Epithelial cell of esophagus (primary cell): ENCODE measurements at regions not wholly inside any gene's neighbourhood (a gene's known extent, or its start where the extent isn't known, plus 50 kb on each side); places are given as distances from the start of the nearest gene placed in this dataset.
"Not testable (repeated sequence)": the region's sequence is repeated elsewhere in the genome, so short reads cannot be mapped to it uniquely, and the experiment has no call there.

Experiments
- DNase-seq: peaks from one replicate; pipeline ENCODE4 v3.0.0; 2010; ENCODE audit warnings: low read depth
- H3K4me3 ChIP-seq: 2 replicates; pipeline ENCODE4 v1.5.1; 2011; ENCODE audit warnings: mild to moderate bottlenecking, low read length, control low read depth
- TF ChIP-seq, protein P1 (sequence below): IDR thresholded peaks from 2 replicates; pipeline ENCODE4 v1.5.1; 2011; ENCODE audit warnings: low read depth, mild to moderate bottlenecking, low read length, control low read depth, inconsistent platforms; ENCODE audit not compliant: insufficient read depth; ENCODE audit errors: missing control alignments

DNA sequence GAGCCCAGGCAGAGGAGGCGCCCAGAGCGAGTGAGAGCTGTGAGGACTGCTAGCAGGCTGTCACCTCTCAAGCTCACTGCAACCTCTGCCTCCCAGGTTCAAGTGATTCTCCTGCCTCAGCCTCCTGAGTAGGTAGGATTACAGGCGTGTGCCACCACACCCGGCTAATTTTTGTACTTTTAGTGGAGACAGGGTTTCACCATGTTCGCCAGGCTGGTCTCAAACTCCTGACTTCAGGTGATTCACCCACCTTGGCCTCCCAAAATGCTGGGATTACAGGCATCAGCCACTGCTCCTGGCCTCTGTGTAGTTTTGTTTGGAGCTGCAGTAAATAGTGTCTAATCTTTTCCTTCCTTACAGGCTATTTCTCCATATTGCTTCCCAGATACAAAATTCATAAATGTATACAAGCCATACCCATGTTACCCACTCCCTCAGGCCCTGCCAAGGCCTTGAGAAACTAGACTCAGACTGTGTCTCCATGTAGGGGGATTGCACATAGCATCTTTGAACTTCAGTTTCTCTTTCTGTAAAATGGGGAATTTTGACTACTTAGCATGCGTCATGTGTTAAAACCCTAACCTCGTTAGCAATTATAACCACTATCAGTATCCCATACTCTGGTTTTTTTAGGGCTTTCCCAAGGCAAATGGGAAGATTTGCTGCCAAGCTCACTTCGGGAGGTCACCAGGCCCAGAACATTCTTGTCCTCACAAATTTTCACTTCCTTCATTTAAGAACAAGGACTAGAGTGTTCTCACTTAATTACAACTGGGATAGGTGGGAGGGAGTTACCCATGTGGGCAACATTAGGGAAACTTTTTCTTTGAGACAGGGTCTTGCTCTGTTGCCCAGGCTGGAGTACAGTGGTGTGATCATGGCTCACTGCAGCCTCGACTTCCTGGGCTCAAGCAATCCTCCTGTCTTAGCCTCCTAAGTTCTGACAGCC, 67.3 kb upstream of the DDR1 start:
- DNase-seq, result no peak
- TF ChIP-seq, protein P1, sequence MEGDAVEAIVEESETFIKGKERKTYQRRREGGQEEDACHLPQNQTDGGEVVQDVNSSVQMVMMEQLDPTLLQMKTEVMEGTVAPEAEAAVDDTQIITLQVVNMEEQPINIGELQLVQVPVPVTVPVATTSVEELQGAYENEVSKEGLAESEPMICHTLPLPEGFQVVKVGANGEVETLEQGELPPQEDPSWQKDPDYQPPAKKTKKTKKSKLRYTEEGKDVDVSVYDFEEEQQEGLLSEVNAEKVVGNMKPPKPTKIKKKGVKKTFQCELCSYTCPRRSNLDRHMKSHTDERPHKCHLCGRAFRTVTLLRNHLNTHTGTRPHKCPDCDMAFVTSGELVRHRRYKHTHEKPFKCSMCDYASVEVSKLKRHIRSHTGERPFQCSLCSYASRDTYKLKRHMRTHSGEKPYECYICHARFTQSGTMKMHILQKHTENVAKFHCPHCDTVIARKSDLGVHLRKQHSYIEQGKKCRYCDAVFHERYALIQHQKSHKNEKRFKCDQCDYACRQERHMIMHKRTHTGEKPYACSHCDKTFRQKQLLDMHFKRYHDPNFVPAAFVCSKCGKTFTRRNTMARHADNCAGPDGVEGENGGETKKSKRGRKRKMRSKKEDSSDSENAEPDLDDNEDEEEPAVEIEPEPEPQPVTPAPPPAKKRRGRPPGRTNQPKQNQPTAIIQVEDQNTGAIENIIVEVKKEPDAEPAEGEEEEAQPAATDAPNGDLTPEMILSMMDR, result no peak
- no peak overlapping the region for H3K4me3 ChIP-seq

DNA sequence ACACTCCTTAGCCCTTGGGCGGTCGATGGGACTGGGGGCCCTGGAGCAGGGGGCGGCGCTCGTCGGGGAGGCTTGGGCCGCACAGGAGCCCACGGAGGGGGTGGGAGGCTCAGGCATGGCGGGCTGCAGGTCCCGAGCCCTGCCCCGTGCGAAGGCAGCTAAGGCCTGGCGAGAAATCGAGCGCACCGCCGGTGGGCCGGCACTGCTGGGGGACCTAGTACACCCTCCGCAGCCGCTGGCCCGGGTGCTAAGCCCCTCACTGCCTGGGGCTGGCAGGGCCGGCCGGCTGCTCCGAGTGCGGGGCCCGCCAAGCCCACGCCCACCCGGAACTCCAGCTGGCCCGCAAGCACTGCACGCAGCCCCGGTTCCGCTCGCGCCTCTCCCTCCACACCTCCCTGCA, 68.0 kb upstream of the DDR1 start:
- H3K4me3 ChIP-seq, DNase-seq: not testable (repeated sequence)

DNA sequence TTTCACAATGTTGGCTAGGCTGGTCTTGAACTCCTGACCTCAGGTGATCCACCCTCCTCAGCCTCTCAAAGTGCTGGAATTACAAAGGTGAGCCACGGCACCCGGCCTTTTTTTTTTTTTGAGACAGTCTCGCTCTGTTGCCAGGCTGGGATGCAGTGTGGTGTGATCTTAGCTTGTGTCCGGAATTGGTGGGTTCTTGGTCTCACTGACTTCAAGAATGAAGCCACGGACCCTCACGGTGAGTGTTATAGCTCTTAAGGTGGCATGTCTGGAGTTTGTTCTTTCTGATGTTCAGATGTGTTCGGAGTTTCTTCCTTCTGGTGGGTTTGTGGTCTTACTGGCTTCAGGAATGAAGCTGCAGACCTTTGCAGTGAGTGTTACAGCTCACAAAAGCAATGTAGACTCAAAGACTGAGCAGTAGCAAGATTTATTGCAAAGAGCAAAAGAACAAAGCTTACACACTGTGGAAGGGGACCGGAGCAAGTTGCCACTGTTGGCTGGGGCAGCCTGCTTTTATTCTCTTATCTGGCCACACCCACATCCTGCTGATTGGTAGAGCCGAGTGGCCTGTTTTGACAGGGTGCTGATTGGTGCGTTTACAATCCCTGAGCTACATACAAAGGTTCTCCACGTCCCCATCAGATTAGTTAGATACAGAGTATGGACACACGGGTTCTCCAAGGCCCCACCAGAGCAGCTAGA, 69.1 kb upstream of the DDR1 start:
- not testable (repeated sequence) for H3K4me3 ChIP-seq
- DNase-seq, result peak; percentile 32

DNA sequence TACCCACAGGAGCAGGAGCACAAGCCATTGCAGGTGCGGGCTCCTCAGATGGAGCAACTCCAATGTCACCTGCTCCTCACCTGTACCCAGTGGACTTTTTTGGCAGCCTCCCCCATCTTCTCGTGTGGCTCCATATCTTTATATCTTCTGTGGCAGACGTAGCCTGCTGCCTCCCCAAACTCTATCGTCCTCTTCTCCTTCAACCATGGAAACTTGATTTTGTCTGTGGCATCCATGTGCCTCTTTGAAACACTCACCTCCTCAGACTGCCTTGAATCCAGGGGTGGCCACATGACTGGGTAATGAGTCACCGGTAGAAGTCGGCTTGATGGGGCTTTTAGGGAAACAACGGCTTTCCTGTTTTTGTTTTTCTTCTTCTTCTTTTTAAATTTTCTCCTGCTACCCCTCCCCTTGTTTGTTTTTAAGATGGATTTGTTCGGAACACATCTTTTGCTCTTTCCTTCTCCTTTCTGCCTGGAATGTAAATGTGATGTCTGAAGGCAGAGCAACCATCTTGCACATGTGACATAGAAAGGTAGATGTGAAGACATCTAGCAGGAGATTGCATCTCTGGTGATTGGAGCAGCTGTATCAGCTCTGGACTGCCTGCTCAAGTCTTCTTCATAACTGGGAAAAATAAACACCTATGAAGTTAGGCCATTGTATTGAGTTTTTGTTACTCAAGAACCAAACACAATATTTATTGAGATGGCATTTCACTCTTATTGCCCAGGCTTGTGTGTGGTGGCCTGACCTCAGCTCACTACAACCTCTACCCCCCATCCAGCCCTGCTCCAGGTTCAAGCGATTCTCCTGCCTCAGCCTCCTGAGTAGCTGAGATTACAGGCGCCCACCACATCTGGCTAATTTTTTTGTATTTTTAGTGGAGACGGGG, 69.9 kb upstream of the DDR1 start:
- TF ChIP-seq, protein P1, result no peak
- DNase-seq, result peak; percentile 91
- no peak overlapping the region for H3K4me3 ChIP-seq

DNA sequence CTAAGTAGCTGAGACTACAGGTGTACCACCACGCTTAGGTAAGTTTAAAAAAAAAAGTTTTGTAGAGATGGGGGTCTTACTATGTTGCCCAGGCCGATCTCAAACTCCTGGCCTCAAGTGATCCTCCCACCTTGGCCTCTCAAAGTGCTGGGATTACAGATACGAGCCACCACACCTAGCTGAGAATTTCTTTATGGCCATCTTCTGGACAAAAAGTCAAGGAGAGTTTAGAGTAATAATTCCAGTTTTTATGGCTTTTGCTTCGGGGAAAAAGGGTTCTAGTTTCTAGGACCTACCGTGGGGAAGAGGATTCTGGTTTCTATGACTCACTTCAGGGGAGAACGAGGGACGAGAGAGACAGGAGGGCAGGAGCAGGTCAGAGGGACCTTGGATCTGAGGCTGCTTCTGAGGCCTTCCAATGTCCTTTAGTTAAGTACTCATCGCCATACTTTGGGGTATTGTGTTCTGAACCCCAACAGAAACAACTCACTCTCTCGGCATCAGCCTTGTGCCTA, 69.3 kb upstream of the IER3 start:
- DNase-seq, result no peak
- TF ChIP-seq, protein P1, result no peak
- no peak overlapping the region for H3K4me3 ChIP-seq

DNA sequence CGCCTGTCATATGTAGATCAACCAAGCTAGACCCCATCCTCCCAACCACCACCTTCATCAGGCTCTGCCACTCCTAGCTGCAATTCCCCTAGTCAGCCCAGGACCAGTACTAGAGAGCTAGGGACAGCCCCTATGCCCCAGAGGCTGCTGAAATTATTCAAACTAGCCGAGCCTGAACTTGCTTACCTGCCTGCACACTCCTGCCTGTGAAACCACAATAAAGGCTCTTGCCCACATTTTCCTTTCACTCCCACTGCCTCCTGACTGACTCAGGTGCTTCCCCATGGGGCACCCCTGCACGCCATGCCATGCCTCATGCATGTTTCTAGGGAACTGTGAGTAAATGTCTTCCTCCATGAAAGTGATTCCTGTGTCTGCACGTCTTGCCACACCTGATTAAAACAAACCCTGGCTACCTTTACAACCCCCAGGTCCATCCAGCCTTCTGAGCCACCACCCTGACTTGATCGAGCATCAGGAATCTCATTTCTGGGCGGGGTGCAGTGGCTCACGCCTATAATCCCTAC, 66.5 kb upstream of the IER3 start:
- TF ChIP-seq, protein P1, result no peak
- no peak overlapping the region for H3K4me3 ChIP-seq
- DNase-seq, result peak; percentile 100

DNA sequence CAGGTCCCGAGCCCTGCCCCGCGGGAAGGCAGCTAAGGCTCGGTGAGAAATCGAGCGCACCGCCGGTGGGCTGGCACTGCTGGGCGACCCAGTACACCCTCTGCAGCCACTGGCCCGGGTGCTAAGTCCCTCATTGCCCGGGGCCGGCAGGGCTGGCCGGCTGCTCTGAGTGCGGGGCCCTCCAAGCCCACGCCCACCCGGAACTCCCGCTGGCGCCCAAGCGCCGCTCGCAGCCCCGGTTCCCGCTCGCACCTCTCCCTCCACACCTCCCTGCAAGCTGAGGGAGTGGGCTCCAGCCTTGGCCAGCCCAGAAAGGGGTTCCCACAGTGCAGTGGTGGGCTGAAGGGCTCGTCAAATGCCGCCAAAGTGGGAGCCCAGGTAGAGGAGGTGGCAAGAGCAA, 63.2 kb upstream of the IER3 start:
- H3K4me3 ChIP-seq, DNase-seq: not testable (repeated sequence)
